Esophagus squamous epithelium (tissue), 4 donors: ENCODE measurements at regions not wholly inside any gene's neighbourhood (a gene's known extent, or its start where the extent isn't known, plus 50 kb on each side); places are given as distances from the start of the nearest gene placed in this dataset.

Source experiments
- CTCF ChIP-seq, 6 experiments: fragments of 450-650 bp in 4 of 6; fragments of 200-600 bp in 2 of 6; sonication (generic) in 2 of 6; IDR thresholded peaks; one replicate each; pipeline ENCODE4 v1.5.1; 2016 to 2019; ENCODE audit warnings: antibody characterized with exemption in 6 of 6, mild to moderate bottlenecking in 4 of 6, moderate library complexity in 4 of 6
- POLR2A ChIP-seq, 4 donors: fragments of 450-650 bp; IDR thresholded peaks; one replicate each; pipeline ENCODE4 v1.6.1; 2017; ENCODE audit warnings: antibody characterized with exemption in 4 of 4, mild to moderate bottlenecking in 4 of 4, moderate library complexity in 3 of 4

- TF ChIP-seq CTCF (IDR thresholded peaks at IDR 0.05) (no peak), POLR2A (IDR thresholded peaks at IDR 0.05) (no peak)
These were observed 68.4 kb upstream of the RELL1 start for GRCh38 chr4:37754410-37755185.
